ENCODE measurements at regions not wholly inside any gene's neighbourhood (a gene's known extent, or its start where the extent isn't known, plus 50 kb on each side); places are given as distances from the start of the nearest gene placed in this dataset.

DNA sequence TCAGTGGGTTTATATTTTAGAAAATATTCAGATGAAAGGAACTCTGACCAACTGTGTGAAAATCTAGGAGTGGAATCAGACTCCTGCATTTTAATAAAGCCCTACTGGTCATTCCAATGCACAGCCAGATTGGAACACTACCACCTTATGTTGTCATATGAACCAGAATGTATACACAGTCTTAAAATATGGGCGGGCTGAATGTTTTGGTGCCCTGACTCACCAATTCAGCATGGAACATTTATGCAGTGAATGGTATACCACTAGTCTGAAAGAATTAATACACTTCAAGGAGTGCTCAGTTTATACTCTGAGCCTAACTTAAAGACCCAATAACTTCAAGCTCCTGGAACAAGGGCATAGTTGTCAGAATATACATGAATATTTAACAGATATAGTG is 280.9 kb upstream of the TCF4 start:
- no peak for TF ChIP-seq JUN (IDR thresholded peaks at IDR 0.05; ENCODE audit: low read depth, low read length)
- no peak for TF ChIP-seq EZH2 (IDR thresholded peaks at IDR 0.05; ENCODE audit: low read depth, low read length, severe bottlenecking)
- TF ChIP-seq, protein P1, sequence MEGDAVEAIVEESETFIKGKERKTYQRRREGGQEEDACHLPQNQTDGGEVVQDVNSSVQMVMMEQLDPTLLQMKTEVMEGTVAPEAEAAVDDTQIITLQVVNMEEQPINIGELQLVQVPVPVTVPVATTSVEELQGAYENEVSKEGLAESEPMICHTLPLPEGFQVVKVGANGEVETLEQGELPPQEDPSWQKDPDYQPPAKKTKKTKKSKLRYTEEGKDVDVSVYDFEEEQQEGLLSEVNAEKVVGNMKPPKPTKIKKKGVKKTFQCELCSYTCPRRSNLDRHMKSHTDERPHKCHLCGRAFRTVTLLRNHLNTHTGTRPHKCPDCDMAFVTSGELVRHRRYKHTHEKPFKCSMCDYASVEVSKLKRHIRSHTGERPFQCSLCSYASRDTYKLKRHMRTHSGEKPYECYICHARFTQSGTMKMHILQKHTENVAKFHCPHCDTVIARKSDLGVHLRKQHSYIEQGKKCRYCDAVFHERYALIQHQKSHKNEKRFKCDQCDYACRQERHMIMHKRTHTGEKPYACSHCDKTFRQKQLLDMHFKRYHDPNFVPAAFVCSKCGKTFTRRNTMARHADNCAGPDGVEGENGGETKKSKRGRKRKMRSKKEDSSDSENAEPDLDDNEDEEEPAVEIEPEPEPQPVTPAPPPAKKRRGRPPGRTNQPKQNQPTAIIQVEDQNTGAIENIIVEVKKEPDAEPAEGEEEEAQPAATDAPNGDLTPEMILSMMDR (IDR thresholded peaks at IDR 0.05; ENCODE audit: control extremely low read depth in 1 of 3, insufficient read depth in 1 of 3, low read depth in 1 of 3, low read length in 3 of 3) = no peak
- no peak for TF ChIP-seq EGR1 (IDR thresholded peaks at IDR 0.05; ENCODE audit: borderline replicate concordance, low read depth, low read length)
- no peak for TF ChIP-seq TCF12 (IDR thresholded peaks at IDR 0.05; ENCODE audit: low read depth, low read length)
- no peak for TF ChIP-seq CREB1 (IDR thresholded peaks at IDR 0.05)
- no peak for TF ChIP-seq CTBP2 (IDR thresholded peaks at IDR 0.05; ENCODE audit: borderline replicate concordance, insufficient read depth, insufficient read length, low read length)
- TF ChIP-seq SIN3A (conservative IDR thresholded peaks at IDR 0.05 in 1 of 2, IDR thresholded peaks at IDR 0.05 in 1 of 2; ENCODE audit: low read depth in 1 of 2, low read length in 2 of 2) = no peak
- TF ChIP-seq, protein P2, sequence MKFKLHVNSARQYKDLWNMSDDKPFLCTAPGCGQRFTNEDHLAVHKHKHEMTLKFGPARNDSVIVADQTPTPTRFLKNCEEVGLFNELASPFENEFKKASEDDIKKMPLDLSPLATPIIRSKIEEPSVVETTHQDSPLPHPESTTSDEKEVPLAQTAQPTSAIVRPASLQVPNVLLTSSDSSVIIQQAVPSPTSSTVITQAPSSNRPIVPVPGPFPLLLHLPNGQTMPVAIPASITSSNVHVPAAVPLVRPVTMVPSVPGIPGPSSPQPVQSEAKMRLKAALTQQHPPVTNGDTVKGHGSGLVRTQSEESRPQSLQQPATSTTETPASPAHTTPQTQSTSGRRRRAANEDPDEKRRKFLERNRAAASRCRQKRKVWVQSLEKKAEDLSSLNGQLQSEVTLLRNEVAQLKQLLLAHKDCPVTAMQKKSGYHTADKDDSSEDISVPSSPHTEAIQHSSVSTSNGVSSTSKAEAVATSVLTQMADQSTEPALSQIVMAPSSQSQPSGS (IDR thresholded peaks at IDR 0.05; ENCODE audit: low read length) = no peak
- no peak for TF ChIP-seq POLR2AphosphoS5 (IDR thresholded peaks at IDR 0.05; ENCODE audit: low read depth, low read length)
- TF ChIP-seq KDM1A (IDR thresholded peaks at IDR 0.05; ENCODE audit: borderline replicate concordance, low read length) = no peak
- TF ChIP-seq SUZ12 (IDR thresholded peaks at IDR 0.05; ENCODE audit: low read length) = no peak

All from H1 (cell line).